Trophoblast cell (in vitro differentiated cells and primary cell): ENCODE measurements at regions not wholly inside any gene's neighbourhood (a gene's known extent, or its start where the extent isn't known, plus 50 kb on each side); places are given as distances from the start of the nearest gene placed in this dataset.

Experiments used
- DNase-seq, 2 donors: peaks; one replicate each; pipeline ENCODE4 v3.0.0-alpha.2; 2016
- H2AFZ ChIP-seq: 2 replicates; pipeline ENCODE4 v1.6.1; 2013; ENCODE audit warnings: low read length, moderate library complexity, mild to moderate bottlenecking; ENCODE audit not compliant: insufficient read depth, poor library complexity
- H2AK5ac ChIP-seq: 2 replicates; pipeline ENCODE4 v1.6.1; 2013; ENCODE audit warnings: mild to moderate bottlenecking, low read length
- H2BK120ac ChIP-seq: 2 replicates; pipeline ENCODE4 v1.6.1; 2013; ENCODE audit warnings: low read length, mild to moderate bottlenecking, moderate library complexity; ENCODE audit not compliant: insufficient read depth, poor library complexity
- H2BK12ac ChIP-seq: 2 replicates; pipeline ENCODE4 v1.6.1; 2013; ENCODE audit warnings: mild to moderate bottlenecking, low read length, moderate library complexity
- H2BK5ac ChIP-seq: 2 replicates; pipeline ENCODE4 v1.6.1; 2013; ENCODE audit warnings: low read length, low read depth, moderate library complexity, mild to moderate bottlenecking; ENCODE audit not compliant: poor library complexity
- H3K14ac ChIP-seq: 2 replicates; pipeline ENCODE4 v1.6.1; 2013; ENCODE audit warnings: mild to moderate bottlenecking, low read length
- H3K18ac ChIP-seq: 2 replicates; pipeline ENCODE4 v1.6.1; 2013; ENCODE audit warnings: mild to moderate bottlenecking, low read length
- H3K23ac ChIP-seq: 2 replicates; pipeline ENCODE4 v1.6.1; 2013; ENCODE audit warnings: low read length
- H3K27ac ChIP-seq: 2 replicates; pipeline ENCODE4 v1.5.1; 2013; ENCODE audit warnings: low read depth, mild to moderate bottlenecking, inconsistent platforms, low read length, moderate library complexity
- H3K27me3 ChIP-seq: 2 replicates; pipeline ENCODE4 v1.6.1; 2013; ENCODE audit warnings: inconsistent platforms, mild to moderate bottlenecking, low read length, moderate library complexity; ENCODE audit not compliant: insufficient read depth
- H3K36me3 ChIP-seq, 2 experiments: 1 replicate in 1 of 2; 2 replicates in 1 of 2; pipeline ENCODE4 v1.6.1; 2013; ENCODE audit warnings: low read length in 2 of 2, mild to moderate bottlenecking in 2 of 2, moderate library complexity in 1 of 2; ENCODE audit not compliant: insufficient read depth in 2 of 2, control insufficient read depth in 1 of 2
- H3K4ac ChIP-seq: 2 replicates; pipeline ENCODE4 v1.6.1; 2013; ENCODE audit warnings: low read depth, mild to moderate bottlenecking, low read length, moderate library complexity
- H3K4me1 ChIP-seq, 2 experiments: 1 replicate in 1 of 2; 2 replicates in 1 of 2; pipeline ENCODE4 v1.6.1; 2013; ENCODE audit warnings: low read length in 2 of 2, mild to moderate bottlenecking in 2 of 2, moderate library complexity in 1 of 2; ENCODE audit not compliant: insufficient read depth in 2 of 2, control insufficient read depth in 1 of 2
- H3K4me2 ChIP-seq: 2 replicates; pipeline ENCODE4 v1.6.1; 2013; ENCODE audit warnings: inconsistent platforms, mild to moderate bottlenecking, low read length, moderate library complexity
- H3K4me3 ChIP-seq: 2 replicates; pipeline ENCODE4 v1.5.1; 2013; ENCODE audit warnings: mild to moderate bottlenecking, low read depth, low read length, inconsistent platforms
- H3K79me1 ChIP-seq: one replicate; pipeline ENCODE4 v1.6.1; 2013; ENCODE audit warnings: low read length
- H3K79me2 ChIP-seq: 2 replicates; pipeline ENCODE4 v1.6.1; 2013; ENCODE audit warnings: low read length, mild to moderate bottlenecking; ENCODE audit not compliant: control insufficient read depth, insufficient read depth, poor library complexity
- H3K9ac ChIP-seq: 2 replicates; pipeline ENCODE4 v1.6.1; 2013; ENCODE audit warnings: mild to moderate bottlenecking, low read length
- H3K9me3 ChIP-seq: 2 replicates; pipeline ENCODE4 v1.6.1; 2013; ENCODE audit warnings: low read depth, mild to moderate bottlenecking, control low read depth, inconsistent platforms, low read length; ENCODE audit not compliant: insufficient read depth
- H4K12ac ChIP-seq: 2 replicates; pipeline ENCODE4 v1.6.1; 2013; ENCODE audit warnings: low read depth, mild to moderate bottlenecking, low read length, moderate library complexity
- H4K8ac ChIP-seq: 2 replicates; pipeline ENCODE4 v1.6.1; 2013; ENCODE audit warnings: low read depth, mild to moderate bottlenecking, low read length, moderate library complexity
- H4K91ac ChIP-seq: one replicate; pipeline ENCODE4 v1.6.1; 2013; ENCODE audit warnings: low read depth, mild to moderate bottlenecking, low read length, moderate library complexity
- WGBS: extraction: QIAGEN DNeasy Blood & Tissue Kit; methylation state at CpG from one replicate; pipeline ENCODE4 v1.1.7; 2013; ENCODE audit warnings: missing lambda C conversion rate; ENCODE audit not compliant: insufficient read length, insufficient coverage; ENCODE audit errors: extremely low coverage; 5-methylcytosine and 5-hydroxymethylcytosine counted together

- H3K79me1 ChIP-seq = no peaks in the 10 kb centered on the region
- H3K9me3 ChIP-seq = no peaks in the 10 kb centered on the region
- no peaks in the 10 kb centered on the region for H3K36me3 ChIP-seq
- no peak overlapping the region for H3K4me3 ChIP-seq
- no CpG with 5 or more reads among the region's 7 CpGs for WGBS
- no peaks in the 10 kb centered on the region for H3K79me2 ChIP-seq
- no peak overlapping the region for H4K91ac ChIP-seq
- H3K27ac ChIP-seq = no peak overlapping the region
- H3K27me3 ChIP-seq = no peaks in the 10 kb centered on the region
- no peak overlapping the region for H3K23ac ChIP-seq
- no peak overlapping the region for H3K4me2 ChIP-seq
- H2AFZ ChIP-seq = no peak overlapping the region
- H4K8ac ChIP-seq = no peak overlapping the region
- H3K14ac ChIP-seq = no peak overlapping the region
- no peak overlapping the region for H2BK120ac ChIP-seq
- no peak overlapping the region for H2BK5ac ChIP-seq
- H3K9ac ChIP-seq = no peak overlapping the region
- no peak overlapping the region for H4K12ac ChIP-seq
- no peak for DNase-seq
- no peak overlapping the region for H3K4ac ChIP-seq
- no peak overlapping the region for H2BK12ac ChIP-seq
- H3K18ac ChIP-seq = no peak overlapping the region
- H2AK5ac ChIP-seq = no peak overlapping the region
- no peaks in the 10 kb centered on the region for H3K4me1 ChIP-seq
Measured at GRCh38 chr5:36478646-36479317, 127.6 kb upstream of the SLC1A3 start.

GRCh38 chr5:36481454-36482120, 124.8 kb upstream of the SLC1A3 start:
- Histone ChIP-seq H3K27me3 (no peaks in the 10 kb centered on the region), H3K9me3 (no peaks in the 10 kb centered on the region), H4K91ac (no peak overlapping the region), H3K4me3 (no peak overlapping the region), H2BK12ac (no peak overlapping the region), H3K79me2 (no peaks in the 10 kb centered on the region), H3K27ac (no peak overlapping the region), H3K14ac (no peak overlapping the region), H3K4me2 (no peak overlapping the region), H2BK5ac (no peak overlapping the region), H2AFZ (no peak overlapping the region), H3K4me1 (no peaks in the 10 kb centered on the region), H4K12ac (no peak overlapping the region), H2BK120ac (no peak overlapping the region), H3K4ac (no peak overlapping the region), H4K8ac (no peak overlapping the region), H3K23ac (no peak overlapping the region), H3K9ac (no peak overlapping the region), H3K36me3 (no peaks in the 10 kb centered on the region), H3K18ac (no peak overlapping the region), H3K79me1 (no peaks in the 10 kb centered on the region), H2AK5ac (no peak overlapping the region)
- WGBS = no CpG with 5 or more reads among the region's 5 CpGs
- no peak for DNase-seq

DNA sequence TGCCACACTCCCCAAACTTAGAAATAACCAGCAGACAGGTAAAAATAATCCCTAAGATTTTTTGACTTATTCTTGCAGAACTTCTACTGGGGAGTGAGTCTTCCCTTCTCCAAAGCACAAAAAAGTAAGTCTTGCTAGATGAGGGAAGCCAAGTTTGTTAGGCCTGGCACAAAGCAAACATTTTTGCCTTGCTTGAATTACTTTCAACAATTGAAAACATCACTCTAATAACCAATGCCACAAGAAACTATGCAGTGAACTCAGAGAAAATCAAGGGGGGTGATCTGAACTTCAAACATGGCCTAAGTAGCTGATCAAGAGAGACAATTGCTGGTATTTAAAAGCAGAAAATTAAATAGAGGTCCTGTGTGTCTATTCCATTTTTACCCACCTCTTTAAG, 123.6 kb upstream of the SLC1A3 start:
- no peak overlapping the region for H2AK5ac ChIP-seq
- H2BK12ac ChIP-seq = no peak overlapping the region
- no peaks in the 10 kb centered on the region for H3K79me1 ChIP-seq

DNA sequence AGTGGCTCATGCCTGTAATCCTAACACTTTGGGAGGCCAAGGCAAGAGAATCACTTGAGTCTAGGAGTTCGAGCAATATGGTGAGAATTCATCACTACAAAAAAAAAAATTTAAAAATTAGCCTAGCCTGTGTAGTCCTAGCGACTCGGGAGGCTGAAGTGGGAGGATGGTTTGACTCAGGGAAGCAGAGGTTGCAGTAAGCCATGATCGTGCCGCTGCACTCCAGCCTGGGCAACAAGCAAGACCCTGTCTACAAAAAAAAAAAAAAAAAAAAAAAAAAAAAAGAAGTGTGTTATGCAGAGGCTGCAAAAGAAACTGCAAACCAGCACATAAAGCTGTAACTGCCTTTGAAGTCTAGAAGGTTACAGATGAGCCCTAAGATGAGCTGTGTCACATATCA, 116.9 kb upstream of the SLC1A3 start:
- DNase-seq = no peak

More for the DNA sequence above, 123.6 kb upstream of the SLC1A3 start:
- no peak overlapping the region for H3K9ac ChIP-seq
- no peaks in the 10 kb centered on the region for H3K27me3 ChIP-seq
- no peak overlapping the region for H3K4me3 ChIP-seq
- no peak overlapping the region for H4K12ac ChIP-seq
- no peak overlapping the region for H3K18ac ChIP-seq
- H3K4ac ChIP-seq = no peak overlapping the region
- H2BK5ac ChIP-seq = no peak overlapping the region
- no peak overlapping the region for H3K23ac ChIP-seq
- no peak for DNase-seq
- H3K27ac ChIP-seq = no peak overlapping the region
- H2BK120ac ChIP-seq = no peak overlapping the region
- no peak overlapping the region for H3K14ac ChIP-seq
- H3K4me2 ChIP-seq = no peak overlapping the region
- H3K36me3 ChIP-seq = no peaks in the 10 kb centered on the region
- H3K4me1 ChIP-seq = no peaks in the 10 kb centered on the region
- H2AFZ ChIP-seq = no peak overlapping the region
- no peak overlapping the region for H4K8ac ChIP-seq
- H3K79me2 ChIP-seq = no peaks in the 10 kb centered on the region
- no peak overlapping the region for H4K91ac ChIP-seq
- no peaks in the 10 kb centered on the region for H3K9me3 ChIP-seq

More for the DNA sequence above, 116.9 kb upstream of the SLC1A3 start:
- Histone ChIP-seq H3K4me3 (no peak overlapping the region), H3K23ac (no peak overlapping the region), H4K12ac (no peak overlapping the region), H3K4me1 (no peaks in the 10 kb centered on the region), H4K91ac (no peak overlapping the region), H2BK120ac (no peak overlapping the region), H3K18ac (no peak overlapping the region), H3K36me3 (no peaks in the 10 kb centered on the region), H3K9me3 (no peaks in the 10 kb centered on the region), H3K4me2 (no peak overlapping the region), H4K8ac (no peak overlapping the region), H3K27ac (no peak overlapping the region), H3K79me2 (no peaks in the 10 kb centered on the region), H3K14ac (no peak overlapping the region), H2AK5ac (no peak overlapping the region), H2BK5ac (no peak overlapping the region), H3K9ac (no peak overlapping the region), H2BK12ac (no peak overlapping the region), H3K4ac (no peak overlapping the region), H3K27me3 (no peaks in the 10 kb centered on the region), H3K79me1 (no peaks in the 10 kb centered on the region), H2AFZ (no peak overlapping the region)
- WGBS = no CpG with 5 or more reads among the region's 5 CpGs
